Stimulated activated CD8-positive, alpha-beta memory T cell treated with anti-CD3 and anti-CD28 coated beads, Interleukin-4, amount 100 ng/mL, for 4 hours (primary cell): ENCODE measurements at regions not wholly inside any gene's neighbourhood (a gene's known extent, or its start where the extent isn't known, plus 50 kb on each side); places are given as distances from the start of the nearest gene placed in this dataset.
"Not testable (repeated sequence)": the region's sequence is repeated elsewhere in the genome, so short reads cannot be mapped to it uniquely, and the experiment has no call there.

Experiments
- DNase-seq, 2 donors: peaks; one replicate each; pipeline ENCODE4 v3.0.0-alpha.2; 2020; ENCODE audit warnings: low read depth in 2 of 2, low spot score in 1 of 2

DNA sequence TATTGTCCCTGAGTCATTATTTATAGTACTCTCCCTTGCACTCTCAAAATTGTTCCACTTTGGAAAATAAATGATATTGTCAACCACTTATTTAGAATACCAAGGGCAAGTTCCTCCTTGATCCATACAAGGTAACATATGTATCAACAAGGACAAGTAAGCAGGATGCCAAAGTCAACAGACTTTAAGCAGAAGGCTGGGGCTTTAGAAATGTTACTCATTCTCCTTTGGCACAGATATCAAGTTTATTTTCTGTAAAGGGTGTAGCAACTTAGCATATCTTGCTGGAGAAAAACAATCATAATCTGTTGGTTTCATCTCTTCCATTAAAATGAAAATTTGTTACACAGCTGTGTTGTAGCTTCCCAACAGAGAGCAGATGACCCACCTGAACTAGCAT is 248.7 kb upstream of the SLC30A5 start:
- no peak for DNase-seq

DNA sequence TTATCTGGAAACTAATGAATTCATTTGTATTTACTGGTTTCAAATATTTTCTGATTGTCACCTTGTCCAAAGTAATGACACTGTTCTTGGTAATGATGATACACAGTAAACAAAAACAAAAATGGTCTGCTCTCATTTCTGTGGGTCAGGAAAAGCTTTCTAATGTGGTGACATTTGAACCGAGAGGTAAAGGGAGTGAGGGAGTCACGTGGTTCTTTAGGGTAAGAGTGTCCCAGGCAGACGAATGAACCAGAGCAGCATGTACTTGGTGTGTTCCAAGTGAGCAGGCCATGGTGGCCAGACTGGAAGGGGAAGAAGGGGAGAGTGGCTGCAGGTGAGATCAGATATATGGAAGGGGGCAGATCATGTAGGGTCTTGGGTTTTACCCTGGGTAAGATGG is 247.0 kb upstream of the SLC30A5 start:
- no peak for DNase-seq

DNA sequence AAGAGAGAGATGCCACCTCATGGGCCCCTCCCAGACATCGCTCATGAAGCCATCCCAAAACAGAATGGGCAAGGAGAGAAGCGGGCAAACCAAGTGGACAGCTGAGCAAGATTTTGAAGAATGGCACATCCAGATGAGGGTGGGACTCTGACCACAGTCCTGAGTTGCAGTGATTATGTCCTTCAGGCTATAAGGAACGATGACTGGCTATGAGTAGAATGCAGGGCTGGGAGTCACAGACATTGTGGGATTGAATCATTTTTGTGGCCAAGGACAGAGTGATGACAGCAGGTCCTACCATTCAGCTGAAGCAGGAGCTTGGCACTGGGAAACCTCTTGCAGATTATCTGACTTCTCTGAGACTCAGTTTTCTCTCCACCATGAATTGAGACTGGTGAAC is 245.7 kb upstream of the SLC30A5 start:
- no peak for DNase-seq

DNA sequence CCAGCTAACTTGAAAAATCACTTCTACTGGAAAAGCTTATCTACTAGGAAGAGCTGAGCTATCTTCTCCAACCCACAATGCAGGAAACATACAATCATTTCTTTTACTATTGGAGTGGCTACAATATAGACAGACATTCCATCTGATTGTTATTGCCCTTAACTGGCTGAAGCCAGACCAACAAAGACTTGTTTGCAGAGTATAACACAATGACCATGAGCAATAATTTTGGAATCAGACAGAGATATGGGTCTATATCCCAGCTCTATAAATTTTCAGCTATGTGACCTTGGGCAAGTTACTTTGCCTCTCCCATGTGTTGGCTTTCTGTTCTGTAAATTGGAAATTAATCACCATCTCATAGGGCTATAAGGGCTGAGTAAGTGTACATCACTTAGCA is 244.7 kb upstream of the SLC30A5 start:
- no peak for DNase-seq

DNA sequence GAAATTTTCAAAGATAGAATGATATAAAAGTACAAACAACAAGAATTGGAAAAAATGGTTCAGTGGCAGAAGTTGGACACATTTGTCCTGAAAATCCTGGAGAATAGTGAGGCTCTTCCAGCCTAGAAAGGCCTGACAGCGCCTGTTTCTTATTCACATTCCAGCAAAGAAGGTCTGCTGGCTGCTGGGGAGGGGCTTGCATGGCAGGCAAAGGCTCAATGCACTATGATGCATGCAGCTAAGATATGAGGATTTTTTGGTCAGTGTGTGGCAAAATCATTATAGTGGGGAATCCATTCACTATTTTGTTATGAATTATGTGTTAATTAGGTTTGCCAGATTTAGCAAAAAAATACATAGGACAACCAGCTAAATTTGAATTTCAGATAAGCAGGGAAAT is 243.9 kb upstream of the SLC30A5 start:
- no peak for DNase-seq

DNA sequence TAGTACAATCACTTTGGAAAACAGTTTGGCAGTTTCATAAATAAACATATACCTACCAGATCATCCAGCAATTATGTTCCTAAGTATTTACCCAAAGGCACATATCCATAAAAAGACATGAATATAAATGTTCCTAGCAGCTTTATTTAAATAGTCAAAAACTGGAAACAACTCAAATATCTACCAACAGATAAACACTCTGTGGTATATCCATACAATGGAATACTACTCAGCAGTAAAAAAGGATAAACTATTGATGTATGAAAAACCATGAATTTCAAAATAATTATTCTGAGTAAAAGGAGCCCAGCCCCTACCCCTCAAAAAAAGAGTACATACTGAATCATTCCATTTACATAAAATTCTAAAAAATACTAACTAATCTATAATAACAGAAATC is 232.7 kb upstream of the SLC30A5 start:
- DNase-seq = no peak

DNA sequence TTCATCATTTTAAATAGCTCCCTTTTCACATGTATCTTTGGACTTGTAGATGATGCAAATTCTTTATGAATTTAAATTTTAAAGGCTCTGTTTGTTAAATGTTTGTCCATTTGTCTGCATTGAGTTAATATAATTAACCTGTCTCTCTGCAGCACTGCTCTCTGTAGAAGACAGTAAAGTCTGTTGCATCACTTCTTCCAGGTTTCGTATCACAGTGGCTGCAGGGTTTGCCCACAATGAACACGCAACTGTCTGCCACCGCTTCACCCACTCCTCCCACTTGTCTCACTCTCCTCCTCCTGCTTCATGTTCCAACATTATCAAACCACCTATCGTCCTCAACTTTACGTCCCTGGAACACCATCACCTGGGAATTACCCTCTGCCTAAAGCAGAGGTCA is 231.3 kb upstream of the SLC30A5 start:
- DNase-seq = no peak

GRCh38 chr5:68865192-68865591 is 228.6 kb upstream of the SLC30A5 start:
- DNase-seq = not testable (repeated sequence)

GRCh38 chr5:68872088-68872839 is 221.6 kb upstream of the SLC30A5 start:
- no peak for DNase-seq

DNA sequence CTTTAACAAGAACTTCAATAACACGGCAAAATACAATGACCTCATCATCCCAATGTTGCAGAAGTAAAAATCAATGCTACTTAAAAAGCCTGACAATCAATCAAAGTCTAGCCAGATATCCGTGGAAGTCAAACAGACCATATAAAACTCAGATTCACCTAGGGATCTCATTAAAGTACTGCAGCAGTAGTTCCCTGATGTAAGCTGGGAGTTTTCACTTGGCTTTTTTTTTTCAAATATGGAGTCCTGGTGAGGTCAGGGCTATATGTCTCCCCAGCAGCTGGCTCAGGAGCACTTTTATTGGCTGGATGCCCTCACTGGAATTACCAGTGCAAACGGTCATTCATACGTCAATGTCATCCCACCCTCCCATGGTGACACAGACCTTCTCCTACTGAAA is 220.6 kb upstream of the SLC30A5 start:
- no peak for DNase-seq

DNA sequence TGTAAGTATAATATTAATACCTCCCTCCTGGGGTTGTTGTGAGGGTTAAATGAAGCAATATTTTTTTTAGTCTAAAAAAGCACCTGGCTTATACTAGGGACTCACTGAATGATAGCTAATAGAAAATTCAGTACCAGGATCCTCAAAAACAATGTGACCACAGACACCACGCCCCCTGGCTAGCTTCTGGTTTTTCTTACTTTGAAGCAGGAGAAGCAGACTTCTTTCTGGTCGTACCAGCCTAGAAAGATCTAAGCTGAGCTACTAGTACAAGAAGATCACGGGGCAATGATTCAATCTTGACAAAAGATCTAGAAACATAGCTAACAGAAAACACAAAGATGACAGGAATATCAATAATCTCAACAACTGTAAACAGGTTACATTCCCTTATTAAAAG is 218.5 kb upstream of the SLC30A5 start:
- no peak for DNase-seq

DNA sequence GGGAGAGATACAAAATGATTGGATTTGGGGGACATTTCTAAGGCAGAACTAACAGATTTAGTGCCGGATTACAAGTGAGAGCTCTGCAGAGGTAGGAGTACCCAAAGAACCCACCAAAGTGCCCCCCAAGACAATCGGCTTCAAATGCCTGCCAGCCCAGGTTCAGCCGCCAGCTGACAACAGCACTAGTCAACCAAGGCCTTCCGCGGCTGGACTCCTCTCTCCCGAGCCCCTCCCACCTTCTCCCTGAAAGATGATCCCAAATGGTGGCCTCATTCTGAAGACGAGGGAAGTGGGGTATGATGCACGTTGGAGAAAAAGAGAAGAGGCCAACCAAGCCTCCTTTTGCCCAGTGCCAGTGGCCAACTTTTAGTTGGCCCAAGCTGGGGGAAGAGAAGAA is 210.4 kb upstream of the SLC30A5 start:
- DNase-seq = no peak

- no peak for DNase-seq
Observed at GRCh38 chr5:68884144-68884754, 209.6 kb upstream of the SLC30A5 start.

- no peak for DNase-seq
Observed at GRCh38 chr5:68884883-68885282, 208.9 kb upstream of the SLC30A5 start.

- no peak for DNase-seq
Observed at GRCh38 chr5:68886814-68887213, 207.0 kb upstream of the SLC30A5 start.

DNA sequence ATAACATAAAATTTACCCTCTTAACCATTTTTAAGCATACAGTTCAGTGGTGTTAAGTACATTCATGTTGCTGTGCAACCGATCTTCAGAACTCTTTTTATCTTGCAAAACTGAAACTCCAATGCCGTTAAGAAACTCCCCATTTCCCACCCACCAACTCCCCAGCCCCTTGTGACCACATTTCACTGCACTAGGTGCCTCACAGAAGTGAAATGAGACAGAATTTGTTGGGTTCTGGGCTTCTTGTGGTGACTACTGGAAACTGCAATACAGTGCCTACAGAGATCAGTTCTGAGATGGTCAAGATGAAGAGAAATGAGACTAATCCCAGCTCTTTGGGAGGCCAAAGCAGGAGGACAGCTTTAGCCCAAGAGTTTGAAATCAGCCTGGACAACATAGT is 202.1 kb upstream of the SLC30A5 start:
- no peak for DNase-seq

- no peak for DNase-seq
Observed at GRCh38 chr5:68894673-68895072, 199.1 kb upstream of the SLC30A5 start.

DNA sequence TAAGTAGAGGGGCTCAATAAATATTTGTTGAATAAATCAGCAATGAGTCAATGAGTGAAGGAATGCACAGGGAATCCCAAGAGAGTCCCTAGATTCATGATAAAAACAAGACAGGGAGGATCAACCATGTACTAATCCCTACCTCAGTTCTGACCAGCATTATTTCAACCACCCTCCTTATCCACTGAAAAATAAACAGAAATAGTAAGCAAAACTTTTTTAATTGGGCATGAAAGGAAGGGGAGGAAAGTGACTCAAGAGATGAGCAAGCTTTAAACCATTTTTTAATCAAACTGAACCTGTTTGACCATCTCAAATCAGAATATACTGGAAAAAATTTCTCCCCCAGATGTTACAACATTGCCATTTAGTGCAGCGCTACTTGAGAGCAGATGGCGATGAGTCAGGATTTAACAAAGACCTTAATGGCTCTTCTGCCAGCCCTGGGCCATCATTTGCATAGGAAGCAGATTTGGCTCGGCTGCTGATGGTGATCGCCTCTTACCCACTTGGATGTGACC is 194.8 kb upstream of the SLC30A5 start:
- DNase-seq = no peak

- DNase-seq = no peak
Observed at GRCh38 chr5:68911840-68912690, 181.7 kb upstream of the SLC30A5 start.

DNA sequence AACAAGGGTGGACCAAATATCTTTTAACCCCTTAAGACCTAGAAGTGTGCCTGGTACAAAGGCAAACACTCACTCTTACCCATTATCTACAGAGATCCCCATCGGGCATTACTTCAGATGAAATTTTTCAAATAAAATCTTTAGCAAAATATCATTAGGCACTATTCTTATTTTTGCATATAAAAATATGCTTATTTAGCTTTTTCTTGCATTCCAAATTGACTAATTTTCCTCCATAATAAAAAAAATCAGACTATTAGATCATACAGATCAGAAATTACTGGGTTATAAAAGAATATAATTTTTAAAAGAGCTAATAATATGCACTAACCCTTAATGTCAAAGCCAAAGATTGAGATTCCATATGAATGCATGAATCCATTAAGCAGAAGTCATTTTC is 178.7 kb upstream of the SLC30A5 start:
- no peak for DNase-seq

GRCh38 chr5:68918306-68918705 is 175.5 kb upstream of the SLC30A5 start:
- no peak for DNase-seq

DNA sequence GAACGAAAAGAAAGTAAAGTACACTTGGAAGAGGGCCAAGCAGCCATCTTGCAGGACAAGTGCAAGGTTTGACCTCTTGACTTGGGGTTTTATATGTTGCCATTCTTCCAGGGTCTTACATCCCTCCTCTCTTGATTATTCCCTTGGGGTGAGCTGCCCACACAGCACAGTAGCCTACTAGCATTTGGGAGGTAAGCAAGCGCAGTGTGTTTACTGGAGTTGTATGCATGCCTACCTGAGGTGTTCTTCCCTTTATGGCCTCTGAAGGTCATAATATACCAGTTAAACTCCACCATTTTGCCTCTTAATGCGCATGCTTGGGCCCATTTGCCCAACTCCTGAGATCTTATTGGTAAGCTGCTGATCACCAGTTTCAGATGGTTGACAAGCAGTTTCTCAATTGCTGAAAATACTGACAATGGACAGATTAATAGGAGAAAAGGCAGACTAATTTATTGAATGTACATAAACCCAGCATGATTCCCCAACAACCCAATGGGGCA is 173.8 kb upstream of the SLC30A5 start:
- no peak for DNase-seq
